OCI-LY3 (cell line): ENCODE measurements at regions not wholly inside any gene's neighbourhood (a gene's known extent, or its start where the extent isn't known, plus 50 kb on each side); places are given as distances from the start of the nearest gene placed in this dataset.

Experiments used
- H2AFZ ChIP-seq: fragments of 200-600, 300-600 bp; shearing (Covaris generic); 2 replicates; pipeline ENCODE4 v1.6.0; 2014; ENCODE audit warnings: antibody characterized with exemption, low read depth, low read length
- H3K27ac ChIP-seq: fragments of 200-600, 300-600 bp; sonication (generic); 2 replicates; pipeline ENCODE4 v1.5.1; 2014; ENCODE audit warnings: mild to moderate bottlenecking, low read length, moderate library complexity, mixed read lengths
- H3K27me3 ChIP-seq: fragments of 200-600, 300-600 bp; sonication (generic); 2 replicates; pipeline ENCODE4 v1.6.1; 2014; ENCODE audit warnings: low read depth, low read length, mixed read lengths
- H3K36me3 ChIP-seq: fragments of 200-600, 300-600 bp; sonication (generic); replicated peaks from 2 replicates; pipeline ENCODE3; 2014; ENCODE audit warnings: low read depth, low read length, mixed read lengths
- H3K4me1 ChIP-seq: fragments of 300-600, 200-600 bp; sonication (generic); 2 replicates; pipeline ENCODE4 v1.6.1; 2014; ENCODE audit warnings: low read length, mixed read lengths
- H3K4me2 ChIP-seq: fragments of 200-600, 300-600 bp; sonication (generic); 2 replicates; pipeline ENCODE4 v1.6.1; 2014; ENCODE audit warnings: low read length, mixed read lengths
- H3K4me3 ChIP-seq: fragments of 300-600, 200-600 bp; sonication (generic); 2 replicates; pipeline ENCODE4 v1.5.1; 2014; ENCODE audit warnings: antibody characterized with exemption, mild to moderate bottlenecking, low read length, moderate library complexity
- H3K79me2 ChIP-seq: fragments of 300-600, 200-600 bp; shearing (Covaris generic); 2 replicates; pipeline ENCODE4 v1.6.1; 2014; ENCODE audit warnings: mild to moderate bottlenecking, low read length, mixed read lengths
- H3K9ac ChIP-seq: fragments of 300-600, 200-600 bp; shearing (Covaris generic); 2 replicates; pipeline ENCODE4 v1.6.0; 2014; ENCODE audit warnings: mild to moderate bottlenecking, low read length, moderate library complexity
- H3K9me3 ChIP-seq: fragments of 200-600, 300-600 bp; shearing (Covaris generic); 2 replicates; pipeline ENCODE4 v1.6.1; 2014; ENCODE audit warnings: low read length, mixed read lengths; ENCODE audit not compliant: insufficient read depth
- H4K20me1 ChIP-seq: fragments of 200-600, 300-600 bp; sonication (generic); 2 replicates; pipeline ENCODE4 v1.6.1; 2016; ENCODE audit warnings: low read length, mixed read lengths; ENCODE audit not compliant: insufficient read depth
- CTCF ChIP-seq: fragments of 200-600, 300-600 bp; sonication (generic); IDR thresholded peaks from 2 replicates; pipeline ENCODE4 v1.5.1; 2014; ENCODE audit warnings: antibody characterized with exemption, low read length, low read depth
- EZH2phosphoT487 ChIP-seq: fragments of 200-600 bp; shearing (Covaris generic); IDR thresholded peaks from 2 replicates; pipeline ENCODE4 v1.6.1; 2018; ENCODE audit warnings: antibody characterized with exemption, mixed run types, low read depth

GRCh38 chr16:59067205-59067604 lies 333.1 kb upstream of the GOT2 start:
- Histone ChIP-seq H3K4me3 (no peak overlapping the region), H3K27ac (no peak overlapping the region), H3K9me3 (no peaks in the 10 kb centered on the region), H3K27me3 (no peaks in the 10 kb centered on the region), H3K36me3 (no peaks in the 10 kb centered on the region), H2AFZ (no peak overlapping the region), H3K9ac (no peak overlapping the region), H4K20me1 (no peaks in the 10 kb centered on the region), H3K79me2 (no peaks in the 10 kb centered on the region), H3K4me1 (no peaks in the 10 kb centered on the region), H3K4me2 (no peak overlapping the region)
- no peak for TF ChIP-seq CTCF
- TF ChIP-seq EZH2phosphoT487 = no peak

- no peaks in the 10 kb centered on the region for H3K79me2 ChIP-seq
- H3K27me3 ChIP-seq = no peaks in the 10 kb centered on the region
- H4K20me1 ChIP-seq = no peaks in the 10 kb centered on the region
- H2AFZ ChIP-seq = no peak overlapping the region
- H3K4me2 ChIP-seq = no peak overlapping the region
- H3K36me3 ChIP-seq = no peaks in the 10 kb centered on the region
- no peak overlapping the region for H3K9ac ChIP-seq
- no peak overlapping the region for H3K4me3 ChIP-seq
- no peak for TF ChIP-seq CTCF
- TF ChIP-seq EZH2phosphoT487 = no peak
- no peaks in the 10 kb centered on the region for H3K9me3 ChIP-seq
- no peak overlapping the region for H3K27ac ChIP-seq
- no peaks in the 10 kb centered on the region for H3K4me1 ChIP-seq
Observed at GRCh38 chr16:59060207-59060606, 326.1 kb upstream of the GOT2 start.

GRCh38 chr16:59058250-59058649 lies 324.1 kb upstream of the GOT2 start:
- TF ChIP-seq EZH2phosphoT487 (no peak), CTCF (no peak)
- no peaks in the 10 kb centered on the region for H3K36me3 ChIP-seq
- H3K4me1 ChIP-seq = no peaks in the 10 kb centered on the region
- H3K27ac ChIP-seq = no peak overlapping the region
- no peak overlapping the region for H3K4me3 ChIP-seq
- no peaks in the 10 kb centered on the region for H3K79me2 ChIP-seq
- H3K9me3 ChIP-seq = no peaks in the 10 kb centered on the region
- no peaks in the 10 kb centered on the region for H4K20me1 ChIP-seq
- H3K27me3 ChIP-seq = no peaks in the 10 kb centered on the region
- H2AFZ ChIP-seq = no peak overlapping the region
- no peak overlapping the region for H3K4me2 ChIP-seq
- no peak overlapping the region for H3K9ac ChIP-seq

GRCh38 chr16:59053911-59054310 lies 319.8 kb upstream of the GOT2 start:
- Histone ChIP-seq H3K27ac (no peak overlapping the region), H4K20me1 (no peaks in the 10 kb centered on the region), H3K4me3 (no peak overlapping the region), H3K9ac (no peak overlapping the region), H3K9me3 (no peaks in the 10 kb centered on the region), H3K4me1 (no peaks in the 10 kb centered on the region), H2AFZ (no peak overlapping the region), H3K27me3 (no peaks in the 10 kb centered on the region), H3K79me2 (no peaks in the 10 kb centered on the region), H3K4me2 (no peak overlapping the region), H3K36me3 (no peaks in the 10 kb centered on the region)
- no peak for TF ChIP-seq EZH2phosphoT487

GRCh38 chr16:59052231-59052630 lies 318.1 kb upstream of the GOT2 start:
- Histone ChIP-seq H3K4me1 (no peaks in the 10 kb centered on the region), H3K79me2 (no peaks in the 10 kb centered on the region), H3K4me2 (no peak overlapping the region), H3K27ac (no peak overlapping the region), H3K27me3 (no peaks in the 10 kb centered on the region), H3K9me3 (no peaks in the 10 kb centered on the region), H3K9ac (no peak overlapping the region), H4K20me1 (no peaks in the 10 kb centered on the region), H3K36me3 (no peaks in the 10 kb centered on the region), H3K4me3 (no peak overlapping the region), H2AFZ (no peak overlapping the region)
- TF ChIP-seq EZH2phosphoT487 = no peak
- no peak for TF ChIP-seq CTCF
